K562 (cell line): ENCODE measurements at regions not wholly inside any gene's neighbourhood (a gene's known extent, or its start where the extent isn't known, plus 50 kb on each side); places are given as distances from the start of the nearest gene placed in this dataset.

Experiments used
- CBFA2T2 ChIP-seq: fragments of 450-650 bp; conservative IDR thresholded peaks from 2 replicates; pipeline ENCODE4 v1.6.1; 2017; ENCODE audit warnings: mild to moderate bottlenecking
- CBX3 ChIP-seq, 2 experiments: IDR thresholded peaks; 1 replicate in 1 of 2; 2 replicates in 1 of 2; pipeline ENCODE4 v1.6.1; 2012; ENCODE audit warnings: inconsistent platforms in 2 of 2, low read length in 2 of 2, borderline replicate concordance in 1 of 2, control low read depth in 1 of 2
- EP300 ChIP-seq: IDR thresholded peaks from 2 replicates; pipeline ENCODE4 v1.6.1; 2012; ENCODE audit warnings: low read length, improper control_type of control experiment
- MBD1 ChIP-seq: fragments of 250-450 bp; sonication (Bioruptor Pico); IDR thresholded peaks from 2 replicates; pipeline ENCODE4 v1.8.0; 2022; ENCODE audit warnings: inconsistent platforms
- NFE2 ChIP-seq: IDR thresholded peaks from 2 replicates; pipeline ENCODE4 v1.6.1; 2014; ENCODE audit warnings: antibody characterized with exemption, low read depth
- TEAD4 ChIP-seq, 2 experiments: sonication (generic) in 1 of 2; formaldehyde crosslinking in 1 of 2; IDR thresholded peaks; 2 replicates each; pipeline versions ENCODE4 v1.6.1 to v1.8.0; 2012 to 2022; ENCODE audit warnings: borderline replicate concordance in 1 of 2, inconsistent platforms in 1 of 2, low read length in 1 of 2, mild to moderate bottlenecking in 1 of 2, missing genetic modification reagents in 1 of 2
- ZNF165 ChIP-seq: fragments of 250-450 bp; sonication (Bioruptor Pico); IDR thresholded peaks from 2 replicates; pipeline ENCODE4 v1.4.0; 2020; ENCODE audit warnings: borderline replicate concordance
- ZNF444 ChIP-seq: fragments of 250-450 bp; sonication (Bioruptor Pico); IDR thresholded peaks from 2 replicates; pipeline ENCODE4 v1.4.0; 2020; ENCODE audit warnings: mild to moderate bottlenecking, moderate library complexity
- TF ChIP-seq, protein P1 (sequence below): fragments of 250-450 bp; sonication (Bioruptor Pico); IDR thresholded peaks from 2 replicates; pipeline ENCODE4 v1.4.0; 2020; ENCODE audit warnings: mild to moderate bottlenecking, moderate library complexity
- TF ChIP-seq, protein P2 (sequence below): fragments of 450-650 bp; formaldehyde crosslinking; IDR thresholded peaks from 2 replicates; pipeline ENCODE4 v1.4.0; 2022; ENCODE audit warnings: missing genetic modification characterization
- TF ChIP-seq, protein P3 (sequence below): sonication (generic); formaldehyde crosslinking; IDR thresholded peaks from 2 replicates; pipeline ENCODE4 v1.8.0; 2022; ENCODE audit warnings: mild to moderate bottlenecking, low read depth, missing genetic modification reagents
- TF ChIP-seq, protein P4 (sequence below): fragments of 450-650 bp; formaldehyde crosslinking; IDR thresholded peaks from 2 replicates; pipeline ENCODE4 v1.4.0; 2022; ENCODE audit warnings: missing genetic modification characterization

- TF ChIP-seq CBX3 (IDR thresholded peaks at IDR 0.05; ENCODE audit: borderline replicate concordance in 1 of 2, low read length in 2 of 2) (no peak), NFE2 (no peak), CBFA2T2 (no peak), MBD1 (CRISPR knock-in tag) (no peak), EP300 (no peak), TEAD4 (IDR thresholded peaks at IDR 0.05; ENCODE audit: low read length) (no peak), TEAD4 (CRISPR knock-in tag; IDR thresholded peaks at IDR 0.05; ENCODE audit: borderline replicate concordance) (no peak), ZNF165 (CRISPR knock-in tag) (no peak), ZNF444 (CRISPR knock-in tag) (no peak)
- TF ChIP-seq, protein P1, sequence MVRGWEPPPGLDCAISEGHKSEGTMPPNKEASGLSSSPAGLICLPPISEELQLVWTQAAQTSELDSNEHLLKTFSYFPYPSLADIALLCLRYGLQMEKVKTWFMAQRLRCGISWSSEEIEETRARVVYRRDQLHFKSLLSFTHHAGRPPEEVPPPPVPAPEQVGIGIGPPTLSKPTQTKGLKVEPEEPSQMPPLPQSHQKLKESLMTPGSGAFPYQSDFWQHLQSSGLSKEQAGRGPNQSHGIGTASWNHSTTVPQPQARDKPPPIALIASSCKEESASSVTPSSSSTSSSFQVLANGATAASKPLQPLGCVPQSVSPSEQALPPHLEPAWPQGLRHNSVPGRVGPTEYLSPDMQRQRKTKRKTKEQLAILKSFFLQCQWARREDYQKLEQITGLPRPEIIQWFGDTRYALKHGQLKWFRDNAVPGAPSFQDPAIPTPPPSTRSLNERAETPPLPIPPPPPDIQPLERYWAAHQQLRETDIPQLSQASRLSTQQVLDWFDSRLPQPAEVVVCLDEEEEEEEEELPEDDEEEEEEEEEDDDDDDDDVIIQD (CRISPR knock-in tag), result no peak
- TF ChIP-seq, protein P2, sequence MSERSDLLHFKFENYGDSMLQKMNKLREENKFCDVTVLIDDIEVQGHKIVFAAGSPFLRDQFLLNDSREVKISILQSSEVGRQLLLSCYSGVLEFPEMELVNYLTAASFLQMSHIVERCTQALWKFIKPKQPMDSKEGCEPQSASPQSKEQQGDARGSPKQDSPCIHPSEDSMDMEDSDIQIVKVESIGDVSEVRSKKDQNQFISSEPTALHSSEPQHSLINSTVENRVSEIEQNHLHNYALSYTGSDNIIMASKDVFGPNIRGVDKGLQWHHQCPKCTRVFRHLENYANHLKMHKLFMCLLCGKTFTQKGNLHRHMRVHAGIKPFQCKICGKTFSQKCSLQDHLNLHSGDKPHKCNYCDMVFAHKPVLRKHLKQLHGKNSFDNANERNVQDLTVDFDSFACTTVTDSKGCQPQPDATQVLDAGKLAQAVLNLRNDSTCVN (CRISPR knock-in tag), result no peak
- TF ChIP-seq, protein P3, sequence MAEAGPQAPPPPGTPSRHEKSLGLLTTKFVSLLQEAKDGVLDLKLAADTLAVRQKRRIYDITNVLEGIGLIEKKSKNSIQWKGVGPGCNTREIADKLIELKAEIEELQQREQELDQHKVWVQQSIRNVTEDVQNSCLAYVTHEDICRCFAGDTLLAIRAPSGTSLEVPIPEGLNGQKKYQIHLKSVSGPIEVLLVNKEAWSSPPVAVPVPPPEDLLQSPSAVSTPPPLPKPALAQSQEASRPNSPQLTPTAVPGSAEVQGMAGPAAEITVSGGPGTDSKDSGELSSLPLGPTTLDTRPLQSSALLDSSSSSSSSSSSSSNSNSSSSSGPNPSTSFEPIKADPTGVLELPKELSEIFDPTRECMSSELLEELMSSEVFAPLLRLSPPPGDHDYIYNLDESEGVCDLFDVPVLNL, result no peak
- TF ChIP-seq, protein P4, sequence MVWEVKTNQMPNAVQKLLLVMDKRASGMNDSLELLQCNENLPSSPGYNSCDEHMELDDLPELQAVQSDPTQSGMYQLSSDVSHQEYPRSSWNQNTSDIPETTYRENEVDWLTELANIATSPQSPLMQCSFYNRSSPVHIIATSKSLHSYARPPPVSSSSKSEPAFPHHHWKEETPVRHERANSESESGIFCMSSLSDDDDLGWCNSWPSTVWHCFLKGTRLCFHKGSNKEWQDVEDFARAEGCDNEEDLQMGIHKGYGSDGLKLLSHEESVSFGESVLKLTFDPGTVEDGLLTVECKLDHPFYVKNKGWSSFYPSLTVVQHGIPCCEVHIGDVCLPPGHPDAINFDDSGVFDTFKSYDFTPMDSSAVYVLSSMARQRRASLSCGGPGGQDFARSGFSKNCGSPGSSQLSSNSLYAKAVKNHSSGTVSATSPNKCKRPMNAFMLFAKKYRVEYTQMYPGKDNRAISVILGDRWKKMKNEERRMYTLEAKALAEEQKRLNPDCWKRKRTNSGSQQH, result no peak
Observed at GRCh38 chr1:37255136-37255795, 219.1 kb upstream of the ZC3H12A start (continued).
